ENCODE measurements at regions not wholly inside any gene's neighbourhood (a gene's known extent, or its start where the extent isn't known, plus 50 kb on each side); places are given as distances from the start of the nearest gene placed in this dataset.

- TF ChIP-seq, protein P1, sequence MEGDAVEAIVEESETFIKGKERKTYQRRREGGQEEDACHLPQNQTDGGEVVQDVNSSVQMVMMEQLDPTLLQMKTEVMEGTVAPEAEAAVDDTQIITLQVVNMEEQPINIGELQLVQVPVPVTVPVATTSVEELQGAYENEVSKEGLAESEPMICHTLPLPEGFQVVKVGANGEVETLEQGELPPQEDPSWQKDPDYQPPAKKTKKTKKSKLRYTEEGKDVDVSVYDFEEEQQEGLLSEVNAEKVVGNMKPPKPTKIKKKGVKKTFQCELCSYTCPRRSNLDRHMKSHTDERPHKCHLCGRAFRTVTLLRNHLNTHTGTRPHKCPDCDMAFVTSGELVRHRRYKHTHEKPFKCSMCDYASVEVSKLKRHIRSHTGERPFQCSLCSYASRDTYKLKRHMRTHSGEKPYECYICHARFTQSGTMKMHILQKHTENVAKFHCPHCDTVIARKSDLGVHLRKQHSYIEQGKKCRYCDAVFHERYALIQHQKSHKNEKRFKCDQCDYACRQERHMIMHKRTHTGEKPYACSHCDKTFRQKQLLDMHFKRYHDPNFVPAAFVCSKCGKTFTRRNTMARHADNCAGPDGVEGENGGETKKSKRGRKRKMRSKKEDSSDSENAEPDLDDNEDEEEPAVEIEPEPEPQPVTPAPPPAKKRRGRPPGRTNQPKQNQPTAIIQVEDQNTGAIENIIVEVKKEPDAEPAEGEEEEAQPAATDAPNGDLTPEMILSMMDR (conservative IDR thresholded peaks at IDR 0.05 in 1 of 2, IDR thresholded peaks at IDR 0.05 in 1 of 2; ENCODE audit: low read depth in 1 of 2, low read length in 2 of 2): no peak
- no peak for TF ChIP-seq EZH2 (IDR thresholded peaks at IDR 0.05; ENCODE audit: low read length, missing control alignments)
Observed at GRCh38 chr3:174425422-174425821, 433.7 kb upstream of the NAALADL2 start.

Measured in fibroblast of lung (primary cell).